GM18508 (cell line): ENCODE measurements at regions not wholly inside any gene's neighbourhood (a gene's known extent, or its start where the extent isn't known, plus 50 kb on each side); places are given as distances from the start of the nearest gene placed in this dataset.
A peak's percentile ranks its signal among the peaks of the same experiment; 100 is the strongest.
"Not testable (repeated sequence)": the region's sequence is repeated elsewhere in the genome, so short reads cannot be mapped to it uniquely, and the experiment has no call there.

Source experiments
- ATAC-seq: cut with Tn5 transposase; IDR thresholded peaks from one replicate; pipeline ENCODE4 v1.9.1; 2021; ENCODE audit warnings: moderate number of reproducible peaks; ENCODE audit not compliant: insufficient read depth, unreplicated experiment

DNA sequence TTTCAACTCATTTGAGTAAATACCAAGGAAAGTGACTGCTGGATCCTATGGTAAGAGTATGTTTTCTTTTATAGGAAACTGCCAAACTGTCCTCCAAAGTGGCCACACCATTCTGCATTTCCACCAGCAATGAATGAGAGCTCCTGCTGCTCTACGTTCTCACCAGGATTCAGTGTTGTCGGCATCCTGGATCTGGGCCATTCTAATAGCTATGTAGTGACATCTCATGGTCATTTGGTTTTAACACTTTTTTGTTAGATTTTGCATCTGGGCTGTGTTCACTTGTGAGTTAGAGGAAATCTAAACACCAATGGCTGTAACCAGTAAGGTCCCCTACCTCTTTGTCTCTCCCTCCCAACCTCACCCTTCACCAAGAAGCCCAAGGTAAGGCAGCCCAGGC is 115.9 kb downstream of the ATPSCKMT start:
- ATAC-seq = no peak

GRCh38 chr5:10130881-10131280 is 118.8 kb downstream of the ATPSCKMT start:
- no peak for ATAC-seq

DNA sequence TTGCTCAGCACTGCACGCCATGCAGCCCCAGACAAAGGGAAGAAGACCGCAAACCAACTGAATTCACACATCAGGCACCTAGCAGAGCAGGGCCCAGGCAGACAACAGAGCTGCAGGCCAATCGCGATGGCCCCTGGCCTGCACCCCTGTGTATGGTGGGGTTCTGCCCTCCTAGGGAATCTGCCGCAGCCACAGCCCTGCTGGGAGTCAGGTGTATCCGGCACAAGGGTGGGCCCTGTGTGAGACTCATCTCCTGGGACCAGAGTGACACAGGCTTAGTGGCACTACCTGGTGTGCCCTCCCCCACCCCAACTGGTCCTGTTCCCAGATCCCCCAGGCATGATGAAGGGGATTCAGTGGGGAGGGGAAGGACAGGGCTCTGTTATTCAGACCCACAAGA is 122.8 kb downstream of the ATPSCKMT start:
- no peak for ATAC-seq

DNA sequence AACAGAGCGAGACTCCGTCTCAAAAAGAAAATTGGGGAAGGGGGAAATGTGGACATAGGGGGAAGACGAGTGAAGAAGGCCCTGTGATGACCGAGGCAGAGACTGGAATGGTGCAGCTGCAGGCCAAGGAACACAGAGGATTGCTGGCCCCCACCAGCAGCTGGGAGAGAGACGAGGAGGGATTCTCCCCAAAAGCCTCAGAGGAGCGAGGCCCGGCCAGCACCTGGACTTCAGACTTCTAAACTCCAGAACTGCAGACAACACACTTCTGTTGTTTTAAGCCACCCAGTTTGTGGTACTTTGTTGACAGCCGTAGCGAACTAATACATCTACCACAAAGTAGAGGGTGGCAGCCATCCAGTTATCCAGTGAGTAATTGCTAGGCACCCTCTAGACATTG is 124.6 kb downstream of the ATPSCKMT start:
- no peak for ATAC-seq

GRCh38 chr5:10124287-10124686 is 125.4 kb downstream of the ATPSCKMT start:
- no peak for ATAC-seq

GRCh38 chr5:10123254-10123989 is 126.3 kb downstream of the ATPSCKMT start:
- ATAC-seq = no peak

DNA sequence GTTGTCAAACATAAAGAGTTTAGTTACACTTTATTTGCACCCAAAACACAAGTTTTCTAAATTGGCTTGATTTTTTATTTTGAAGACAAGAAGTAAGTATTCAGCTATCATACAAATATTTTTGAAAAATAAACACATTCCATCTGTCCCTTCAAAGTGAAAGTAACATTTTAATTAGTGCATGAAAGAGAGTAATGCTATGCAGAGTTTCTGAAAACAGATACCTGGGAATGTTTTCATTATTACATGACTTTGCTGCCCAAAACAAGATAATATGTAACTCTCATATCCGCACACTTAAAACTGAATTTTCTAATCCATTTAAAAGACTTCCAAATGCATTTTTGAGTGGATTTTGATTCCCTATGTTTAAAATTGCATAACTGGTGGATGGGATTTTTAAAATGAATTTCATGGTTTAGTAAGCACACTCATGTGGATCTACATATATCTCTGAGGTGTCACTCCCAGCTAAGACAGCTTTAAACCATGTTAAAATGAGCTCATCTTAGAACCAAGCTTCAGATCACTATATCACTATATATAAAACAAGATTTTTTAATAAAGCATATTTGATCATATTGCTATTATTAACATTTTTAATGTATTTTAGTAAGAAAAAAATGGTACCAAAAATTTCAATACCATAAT is 127.5 kb downstream of the ATPSCKMT start:
- ATAC-seq = no peak

- no peak for ATAC-seq
Observed at GRCh38 chr5:10120934-10121333, 128.8 kb downstream of the ATPSCKMT start.

DNA sequence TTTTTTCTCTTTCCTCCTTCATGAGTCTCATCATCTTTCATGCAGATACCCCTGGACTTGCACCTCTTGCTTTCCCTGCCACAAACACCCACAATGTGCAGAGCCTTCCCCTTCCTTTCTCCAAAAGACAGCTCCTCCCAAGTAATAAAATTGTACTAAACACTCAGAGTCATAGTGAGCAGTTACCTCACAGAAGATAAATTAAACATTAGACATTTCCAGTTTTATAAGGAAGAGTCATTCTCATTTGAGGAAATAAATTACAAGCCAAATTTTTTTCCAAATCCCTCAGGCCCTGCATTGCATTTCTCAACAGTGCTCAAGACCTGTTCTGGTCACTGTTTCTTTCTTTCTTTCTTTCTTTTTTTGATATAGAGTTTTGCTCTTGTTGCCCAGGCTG is 131.5 kb downstream of the ATPSCKMT start:
- ATAC-seq = no peak

- ATAC-seq = no peak
Observed at GRCh38 chr5:10116594-10116993, 133.1 kb downstream of the ATPSCKMT start.

DNA sequence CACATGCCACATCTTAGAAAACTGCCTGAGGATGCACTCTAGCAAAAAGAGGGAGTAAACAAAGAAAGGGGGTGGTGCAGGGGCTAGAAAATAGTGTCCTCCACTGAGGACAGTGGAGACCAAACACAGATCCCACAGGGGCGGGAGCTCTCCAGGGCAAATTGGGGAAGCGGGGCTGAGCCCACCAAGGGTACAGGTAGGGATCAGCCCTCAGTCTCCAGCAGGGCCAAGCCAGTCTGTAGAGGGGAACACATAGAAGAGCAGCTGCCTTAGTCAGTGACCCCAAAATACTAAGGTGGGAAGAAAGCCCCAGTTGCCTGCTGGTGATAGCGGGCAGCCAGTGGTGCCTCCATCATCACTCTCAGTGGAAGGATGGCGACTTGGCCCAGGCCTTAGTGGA is 134.0 kb downstream of the ATPSCKMT start:
- no peak for ATAC-seq

GRCh38 chr5:10111571-10111970 is 138.1 kb downstream of the ATPSCKMT start:
- peak; percentile 60 for ATAC-seq

DNA sequence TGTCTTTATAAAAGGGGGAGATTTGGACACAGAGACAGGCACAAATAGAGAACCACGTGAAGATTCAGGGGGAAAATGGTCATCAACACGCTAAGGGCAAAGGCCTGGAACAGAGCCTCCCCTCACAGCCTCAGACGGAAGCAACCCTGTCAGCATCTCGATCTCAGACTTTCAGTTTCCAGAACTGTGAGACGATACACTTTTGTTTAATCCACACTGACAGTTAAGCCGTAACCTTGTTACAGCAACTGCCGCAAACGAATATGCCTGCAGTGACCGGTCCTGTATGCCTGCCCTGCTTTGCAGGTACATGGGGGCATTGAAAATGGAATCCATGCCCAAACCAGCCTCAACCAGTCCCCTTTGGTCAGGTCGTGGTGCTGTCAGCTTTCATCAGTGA is 139.5 kb downstream of the ATPSCKMT start:
- ATAC-seq = no peak

GRCh38 chr5:10109299-10109698 is 140.4 kb downstream of the ATPSCKMT start:
- ATAC-seq = no peak

DNA sequence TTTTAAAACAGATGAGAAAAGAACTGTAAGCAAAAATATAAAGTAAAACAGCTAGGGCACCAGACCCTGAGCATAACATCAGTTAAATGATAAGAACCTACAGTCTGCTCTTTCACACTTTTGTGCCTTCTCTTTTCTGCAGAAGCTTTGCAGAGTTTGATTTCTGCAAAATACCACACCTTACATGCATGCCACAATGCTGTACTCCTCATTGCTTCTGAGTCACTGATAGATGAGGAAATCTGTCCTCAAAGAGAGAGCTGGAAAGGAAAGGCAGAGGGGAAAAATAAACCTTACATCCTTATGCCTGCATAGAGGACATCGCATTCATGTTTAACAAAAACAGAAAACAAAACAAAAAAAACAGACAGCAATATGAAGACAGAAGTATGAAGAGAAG is 142.9 kb downstream of the ATPSCKMT start:
- ATAC-seq = no peak

GRCh38 chr5:10106285-10106684 is 143.4 kb downstream of the ATPSCKMT start:
- no peak for ATAC-seq

GRCh38 chr5:10102706-10103497 is 146.8 kb downstream of the ATPSCKMT start:
- no peak for ATAC-seq

DNA sequence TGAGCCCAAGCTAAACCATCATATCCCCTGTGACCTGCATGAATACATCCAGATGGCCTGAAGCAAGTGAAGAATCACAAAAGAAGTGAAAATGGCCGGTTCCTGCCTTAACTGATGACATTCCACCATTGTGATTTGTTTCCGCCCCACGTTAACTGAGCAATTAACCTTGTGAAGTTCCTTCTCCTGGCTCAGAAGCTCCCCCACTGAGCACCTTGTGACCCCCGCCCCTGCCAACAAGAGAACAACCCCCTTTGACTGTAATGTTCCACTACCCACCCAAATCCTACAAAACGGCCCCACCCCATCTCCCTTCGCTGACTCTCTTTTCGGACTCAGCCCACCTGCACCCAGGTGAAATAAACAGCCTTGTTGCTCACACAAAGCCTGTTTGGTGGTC is 147.5 kb downstream of the ATPSCKMT start:
- not testable (repeated sequence) for ATAC-seq

GRCh38 chr5:10099548-10099947 is 150.1 kb downstream of the ATPSCKMT start:
- no peak for ATAC-seq

DNA sequence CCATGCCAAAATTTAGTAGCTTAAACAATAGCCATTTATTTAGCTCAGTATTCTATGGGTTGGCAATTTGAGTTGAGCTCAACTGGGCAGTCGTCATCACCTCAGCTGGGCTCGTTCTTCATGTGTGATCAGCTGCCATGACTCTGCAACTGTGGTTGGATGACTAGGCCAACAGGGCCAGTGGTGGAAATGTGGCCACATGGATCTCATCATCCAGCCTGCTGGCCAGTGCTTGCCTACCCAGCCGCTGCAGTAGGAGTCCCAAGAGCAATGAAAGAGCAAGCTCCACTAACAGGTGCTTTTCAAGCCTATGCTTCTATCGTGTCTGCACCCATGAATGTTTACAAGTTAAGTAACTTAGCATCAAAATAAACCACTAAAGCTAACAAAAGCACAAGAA is 158.0 kb downstream of the ATPSCKMT start:
- ATAC-seq = no peak

- ATAC-seq = no peak
Observed at GRCh38 chr5:10090074-10090473, 159.6 kb downstream of the ATPSCKMT start.
